HK-2 (cell line): ENCODE measurements at regions not wholly inside any gene's neighbourhood (a gene's known extent, or its start where the extent isn't known, plus 50 kb on each side); places are given as distances from the start of the nearest gene placed in this dataset.
"Not testable (repeated sequence)": the region's sequence is repeated elsewhere in the genome, so short reads cannot be mapped to it uniquely, and the experiment has no call there.

Source experiments
- DNase-seq: peaks from one replicate; pipeline ENCODE4 v3.0.0-alpha.2; 2018; ENCODE audit not compliant: unreplicated experiment

- peak; percentile 51 for DNase-seq
Measured at GRCh38 chr7:13778967-13779366, 210.5 kb downstream of the ETV1 start.

GRCh38 chr7:13790611-13791010 is 198.9 kb downstream of the ETV1 start:
- DNase-seq: no peak

DNA sequence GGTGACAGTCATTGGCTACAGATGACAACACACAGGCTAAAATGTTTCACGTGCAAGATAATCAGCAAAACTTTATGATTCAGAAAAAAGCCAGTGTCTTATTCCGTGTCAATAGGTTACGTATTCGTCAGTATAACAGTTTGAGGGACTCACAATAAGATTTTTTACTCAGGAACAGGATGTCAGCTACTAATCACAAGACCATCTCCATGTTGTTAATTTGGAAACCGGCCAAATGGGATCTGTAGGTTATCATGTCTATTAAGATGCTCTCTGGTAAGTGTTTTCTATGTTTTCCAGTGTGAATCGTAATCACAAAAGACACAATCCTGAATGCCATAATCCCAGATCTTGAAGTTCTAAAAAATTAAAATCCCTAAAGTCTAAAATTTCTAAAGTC is 197.3 kb downstream of the ETV1 start:
- no peak for DNase-seq

DNA sequence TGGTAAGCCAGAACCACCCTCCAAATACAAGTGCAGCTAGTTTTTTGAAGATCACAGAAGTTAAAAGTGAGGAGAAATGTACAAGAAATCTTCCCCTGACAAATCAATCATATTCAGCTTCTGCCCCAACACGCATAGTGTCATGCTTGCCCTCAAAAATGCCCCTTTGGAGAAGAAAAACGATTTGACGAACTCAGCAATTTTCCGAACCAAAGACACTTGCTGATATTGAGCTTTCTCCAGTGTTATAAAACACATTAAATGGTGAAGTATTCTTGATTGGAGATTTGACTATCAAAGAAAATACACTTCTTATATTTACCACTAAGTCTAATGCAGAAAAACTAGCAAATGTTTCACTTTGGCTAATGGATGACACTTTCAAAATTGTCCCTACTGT is 195.5 kb downstream of the ETV1 start:
- no peak for DNase-seq

- no peak for DNase-seq
Measured at GRCh38 chr7:13794581-13794980, 194.9 kb downstream of the ETV1 start.

DNA sequence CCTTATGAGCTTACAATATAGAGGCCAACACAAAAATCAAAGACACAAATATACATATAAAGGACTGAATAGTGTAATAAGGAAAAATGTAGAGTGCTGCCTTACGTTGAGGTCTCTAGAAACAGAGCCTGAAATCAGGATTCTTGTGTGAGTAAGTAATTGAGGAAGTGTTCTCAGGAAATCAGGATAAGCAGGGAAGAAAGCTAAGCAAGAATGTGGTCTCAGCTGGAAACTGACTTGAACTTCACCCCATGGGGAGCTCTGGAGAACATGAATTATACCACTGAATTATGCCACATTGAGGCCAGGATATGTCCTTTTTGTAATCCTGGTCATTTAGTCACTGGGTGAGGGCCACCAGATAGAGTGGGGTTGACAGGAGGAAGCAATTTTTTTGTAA is 191.9 kb downstream of the ETV1 start:
- DNase-seq: no peak

- no peak for DNase-seq
Measured at GRCh38 chr7:13800694-13801448, 188.6 kb downstream of the ETV1 start.

- DNase-seq: no peak
Measured at GRCh38 chr7:13801669-13802068, 187.8 kb downstream of the ETV1 start.

DNA sequence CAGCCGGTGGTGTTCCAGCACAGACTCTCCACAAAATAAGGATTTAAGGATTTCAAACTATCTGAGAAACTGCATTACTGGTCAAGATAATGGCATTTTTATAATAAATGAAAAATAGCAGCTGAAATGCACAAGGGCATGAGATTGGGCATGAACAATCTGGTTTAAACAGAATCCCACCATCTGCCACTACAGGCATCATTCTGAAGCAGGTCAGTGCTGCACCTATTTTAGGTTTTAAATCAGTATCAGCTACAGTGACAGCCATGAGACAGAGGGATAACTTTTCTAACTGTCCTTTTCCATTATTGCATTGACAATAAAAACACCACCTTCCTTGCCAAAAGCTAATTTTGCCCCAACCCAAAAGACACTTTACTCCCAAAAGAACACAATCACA is 186.8 kb downstream of the ETV1 start:
- DNase-seq: no peak

DNA sequence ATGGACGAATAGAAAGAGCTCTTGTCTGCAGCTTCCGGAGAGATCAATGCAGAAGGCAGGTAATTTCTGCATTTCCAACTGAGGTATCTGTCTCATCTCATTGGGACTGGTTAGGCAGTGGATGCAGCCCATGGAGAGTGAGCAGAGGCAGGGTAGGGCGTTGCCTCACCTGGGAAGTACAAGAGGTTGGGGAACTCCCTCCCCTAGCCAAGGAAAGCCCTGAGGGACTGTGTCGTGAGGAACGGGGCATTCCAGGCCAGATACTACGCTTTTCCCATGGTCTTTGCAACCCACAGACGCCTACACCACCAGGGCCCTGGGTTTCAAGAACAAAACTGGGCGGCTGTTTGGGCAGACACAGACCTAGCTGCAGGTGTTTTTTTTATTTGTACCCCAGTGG is 186.3 kb downstream of the ETV1 start:
- DNase-seq: no peak

DNA sequence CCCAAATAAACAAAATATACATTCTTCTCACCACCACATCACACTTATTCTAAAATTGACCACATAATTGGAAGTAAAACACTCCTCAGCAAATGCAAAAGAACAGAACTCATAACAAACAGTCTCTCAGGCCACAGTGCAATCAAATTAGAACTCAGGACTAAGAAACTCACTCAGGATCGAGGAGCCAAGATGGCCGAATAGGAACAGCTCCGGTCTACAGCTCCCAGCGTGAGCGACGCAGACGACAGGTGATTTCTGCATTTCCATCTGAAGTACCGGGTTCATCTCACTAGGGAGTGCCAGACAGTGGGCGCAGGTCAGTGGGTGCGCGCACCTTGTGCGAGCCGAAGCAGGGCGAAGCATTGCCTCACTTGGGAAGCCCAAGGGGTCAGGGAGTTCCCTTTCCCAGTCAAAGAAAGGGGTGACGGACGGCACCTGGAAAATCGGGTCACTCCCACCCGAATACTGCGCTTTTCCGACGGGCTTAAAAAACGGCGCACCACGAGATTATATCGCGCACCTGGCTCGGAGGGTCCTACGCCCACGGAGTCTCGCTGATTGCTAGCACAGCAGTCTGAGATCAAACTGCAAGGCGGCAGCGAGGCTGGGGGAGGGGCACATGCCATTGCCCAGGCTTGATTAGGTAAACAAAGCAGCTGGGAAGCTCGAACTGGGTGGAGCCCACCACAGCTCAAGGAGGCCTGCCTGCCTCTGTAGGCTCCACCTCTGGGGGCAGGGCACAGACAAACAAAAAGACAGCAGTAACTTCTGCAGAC is 183.2 kb downstream of the ETV1 start:
- not testable (repeated sequence) for DNase-seq

- not testable (repeated sequence) for DNase-seq
Measured at GRCh38 chr7:13817230-13817629, 172.2 kb downstream of the ETV1 start.

- no peak for DNase-seq
Measured at GRCh38 chr7:13821152-13821787, 168.2 kb downstream of the ETV1 start.

- no peak for DNase-seq
Measured at GRCh38 chr7:13822678-13823077, 166.8 kb downstream of the ETV1 start.

DNA sequence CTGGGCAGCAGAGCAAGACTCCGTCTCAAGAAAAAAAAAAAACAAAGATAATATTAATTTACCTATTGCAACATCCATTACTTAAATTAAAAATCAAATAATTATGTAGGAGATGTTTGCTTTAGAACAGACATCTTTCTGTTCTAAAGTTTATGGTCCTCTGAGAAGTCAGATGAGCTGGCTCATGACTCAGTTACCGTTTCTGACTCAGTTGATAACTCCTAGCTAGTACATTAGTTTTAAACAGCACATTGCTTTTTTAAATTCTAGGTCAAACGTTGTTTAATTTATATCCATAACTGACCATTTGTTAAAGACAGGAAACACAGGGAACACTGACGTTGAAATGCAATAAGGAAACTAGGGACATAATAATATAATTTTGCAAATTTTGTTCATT is 162.7 kb downstream of the ETV1 start:
- DNase-seq: no peak

GRCh38 chr7:13827716-13828115 is 161.8 kb downstream of the ETV1 start:
- DNase-seq: no peak

GRCh38 chr7:13829231-13829630 is 160.2 kb downstream of the ETV1 start:
- no peak for DNase-seq

DNA sequence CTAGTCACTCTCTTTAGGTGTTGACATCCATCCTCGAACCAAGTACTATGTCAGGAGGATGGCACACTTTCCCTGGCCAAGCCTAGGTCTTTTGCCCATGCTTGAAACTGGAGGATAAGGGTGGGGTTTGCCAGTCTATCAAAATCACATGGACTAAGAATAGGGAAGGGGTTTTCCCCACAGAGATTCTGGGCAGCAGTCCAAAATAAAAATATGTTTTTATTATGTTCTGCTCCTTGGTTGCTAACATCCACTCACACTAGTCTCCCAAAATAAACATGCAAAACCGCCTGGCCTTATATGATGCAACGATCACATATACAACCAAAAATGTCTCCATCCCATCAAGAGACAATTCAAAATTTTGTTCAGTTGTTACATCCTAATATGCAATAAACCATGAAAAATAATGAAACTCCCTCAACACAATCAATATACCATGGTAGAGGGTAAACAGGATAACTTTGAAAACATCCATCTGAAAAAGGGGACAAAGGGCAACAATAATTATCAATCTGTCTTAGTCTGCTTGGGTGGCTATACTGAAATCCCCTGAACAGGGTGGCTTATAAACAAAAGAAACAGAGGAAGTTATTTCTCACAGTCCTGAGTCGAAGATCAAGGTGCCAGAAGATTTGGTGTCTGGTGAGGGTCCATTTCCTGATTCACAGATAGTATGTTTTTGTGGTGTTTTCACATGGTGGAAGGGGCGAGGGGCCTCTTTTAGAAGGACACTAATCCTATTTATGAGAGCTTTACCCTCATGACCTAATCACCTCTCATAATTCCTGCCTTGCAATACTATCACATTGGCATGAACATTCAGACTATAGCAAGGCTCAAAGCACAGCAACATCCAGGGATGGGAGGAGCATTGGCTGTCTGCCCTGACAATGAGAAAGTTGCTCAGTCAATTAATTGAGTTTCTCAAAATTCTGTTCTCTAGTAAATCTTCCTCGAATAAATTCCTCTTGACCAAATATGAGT is 159.3 kb downstream of the ETV1 start:
- no peak for DNase-seq

GRCh38 chr7:13832346-13832745 is 157.1 kb downstream of the ETV1 start:
- no peak for DNase-seq

DNA sequence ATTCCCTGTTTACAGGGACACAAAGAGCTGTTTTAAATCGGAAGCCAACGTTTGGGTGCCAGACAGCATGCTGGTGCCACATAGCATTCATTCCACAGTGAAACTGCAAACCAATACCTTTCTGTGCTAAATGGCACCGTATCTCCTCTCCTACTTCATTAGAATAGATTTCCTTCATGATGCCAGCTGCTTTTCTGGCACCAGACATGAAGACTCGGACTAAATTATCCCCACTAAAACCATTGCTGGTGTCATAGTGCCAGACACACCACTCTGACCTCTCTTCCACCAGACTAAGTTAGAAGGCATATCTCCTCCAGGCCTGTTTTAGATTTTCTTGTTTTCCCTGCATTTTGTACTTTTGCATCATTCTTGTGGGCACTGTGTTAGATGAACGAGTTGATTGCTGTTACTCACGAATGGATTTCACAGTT is 155.1 kb downstream of the ETV1 start:
- no peak for DNase-seq

- DNase-seq: no peak
Measured at GRCh38 chr7:13835442-13835841, 154.0 kb downstream of the ETV1 start.

DNA sequence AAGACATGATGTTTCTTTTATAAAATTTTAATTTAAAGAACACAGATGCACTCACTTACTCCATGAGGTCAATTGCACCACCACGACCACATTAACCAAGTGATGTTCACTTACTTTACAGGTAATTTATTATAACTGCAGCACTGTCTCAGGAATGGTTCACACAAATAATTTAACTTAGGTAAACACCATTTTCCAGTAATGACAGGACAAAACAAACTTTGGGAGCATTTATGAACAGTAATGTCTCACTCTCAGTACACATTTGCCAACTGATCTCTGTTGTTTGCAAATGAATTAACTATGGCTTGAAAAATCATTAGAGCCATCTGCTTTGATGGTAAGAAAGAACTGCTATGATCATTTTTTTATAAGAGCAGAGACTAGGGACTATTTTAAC is 150.4 kb downstream of the ETV1 start:
- no peak for DNase-seq
